Endothelial cell of umbilical vein (primary cell): ENCODE measurements at regions not wholly inside any gene's neighbourhood (a gene's known extent, or its start where the extent isn't known, plus 50 kb on each side); places are given as distances from the start of the nearest gene placed in this dataset.

Experiments
- BruUV-seq: library from RNA; stranded (reverse); fragments of 400-500 nt; replicated peaks from 2 replicates; lab custom pipeline; 2021; lab: Mats Ljungman, UMichigan
- CTCF ChIA-PET: fragments of 300-600, 350-600 bp; sonication (Branson Sonifier 250); formaldehyde crosslinking; loops from one replicate; lab custom pipeline; 2021; ENCODE audit warnings: antibody characterized with exemption, inconsistent platforms; lab: Charles Lee
- POLR2A ChIA-PET: fragments of 300-600, 350-600 bp; sonication (Branson Sonifier 250); formaldehyde crosslinking; loops from one replicate; lab custom pipeline; 2021; ENCODE audit warnings: antibody characterized with exemption, inconsistent platforms; lab: Charles Lee
- DNase-seq: peaks from one replicate; pipeline ENCODE4 v3.0.0-alpha.2; 2011; ENCODE audit warnings: low read depth, low spot score
- FAIRE-seq: peaks from 2 replicates; lab custom pipeline; 2011; peaks lifted over from hg19 to GRCh38; lab: Jason Lieb, UNC
- H2AFZ ChIP-seq: 2 replicates; pipeline ENCODE4 v1.6.0; 2012; ENCODE audit warnings: low read depth, low read length, control low read depth, inconsistent platforms
- H3K27ac ChIP-seq: 2 replicates; pipeline ENCODE4 v1.5.1; 2011; ENCODE audit warnings: low read depth, mild to moderate bottlenecking, control low read depth, low read length, moderate library complexity; ENCODE audit not compliant: insufficient read depth
- H3K27me3 ChIP-seq, 2 experiments: 2 replicates each; pipeline versions ENCODE4 v1.6.0 to v1.6.1; 2011; ENCODE audit warnings: low read length in 2 of 2, mixed read lengths in 1 of 2; ENCODE audit not compliant: control insufficient read depth in 2 of 2, insufficient read depth in 2 of 2
- H3K36me3 ChIP-seq, 2 experiments: 2 replicates in 1 of 2; 3 replicates in 1 of 2; pipeline ENCODE4 v1.5.1; 2011; ENCODE audit warnings: low read length in 2 of 2, mild to moderate bottlenecking in 1 of 2, moderate library complexity in 1 of 2; ENCODE audit not compliant: control insufficient read depth in 2 of 2, insufficient read depth in 2 of 2; ENCODE audit errors: extremely low read depth in 1 of 2
- H3K4me1 ChIP-seq: 3 replicates; pipeline ENCODE4 v1.5.1; 2011; ENCODE audit warnings: mild to moderate bottlenecking, low read length; ENCODE audit not compliant: control insufficient read depth, insufficient read depth; ENCODE audit errors: extremely low read depth
- H3K4me2 ChIP-seq: 2 replicates; pipeline ENCODE4 v1.6.1; 2011; ENCODE audit warnings: low read length, control low read depth, mixed read lengths; ENCODE audit not compliant: insufficient read depth
- H3K4me3 ChIP-seq, 3 experiments: fragments of 200-600 bp in 1 of 3; sonication (generic), shearing (Covaris generic) in 1 of 3; replicated peaks in 1 of 3; 2 replicates each; pipeline ENCODE4 v1.5.1; 2011 to 2016; ENCODE audit warnings: control low read depth in 3 of 3, low read length in 3 of 3, mild to moderate bottlenecking in 2 of 3, inconsistent platforms in 1 of 3, low read depth in 1 of 3, moderate library complexity in 1 of 3; ENCODE audit not compliant: insufficient read depth in 1 of 3
- H3K79me2 ChIP-seq: 2 replicates; pipeline ENCODE4 v1.6.0; 2012; ENCODE audit warnings: low read length, inconsistent platforms; ENCODE audit not compliant: control insufficient read depth, insufficient read depth
- H3K9ac ChIP-seq: replicated peaks from 2 replicates; pipeline ENCODE3; 2011; ENCODE audit warnings: low read length, control low read depth; ENCODE audit not compliant: insufficient read depth; ENCODE audit errors: extremely low read depth
- H3K9me1 ChIP-seq: replicated peaks from 3 replicates; pipeline ENCODE4 v1.6.0; 2011; ENCODE audit warnings: mild to moderate bottlenecking, low read length; ENCODE audit not compliant: control insufficient read depth, insufficient read depth; ENCODE audit errors: extremely low read depth
- H3K9me3 ChIP-seq: replicated peaks from 2 replicates; pipeline ENCODE4 v1.5.1; 2012; ENCODE audit warnings: low read length, inconsistent platforms; ENCODE audit not compliant: control insufficient read depth, insufficient read depth
- H4K20me1 ChIP-seq: replicated peaks from 2 replicates; pipeline ENCODE3; 2011; ENCODE audit warnings: mild to moderate bottlenecking, low read length; ENCODE audit not compliant: control insufficient read depth, insufficient read depth; ENCODE audit errors: extremely low read depth
- CTCF ChIP-seq, 2 donors: IDR thresholded peaks; 1 replicate in 1 of 2; 2 replicates in 1 of 2; pipeline ENCODE4 v1.5.1; 2011; ENCODE audit warnings: low read length in 2 of 2, mild to moderate bottlenecking in 2 of 2, moderate library complexity in 2 of 2, control low read depth in 1 of 2, inconsistent platforms in 1 of 2, low read depth in 1 of 2; ENCODE audit not compliant: insufficient read depth in 1 of 2; ENCODE audit errors: extremely low read depth in 1 of 2
- EZH2 ChIP-seq: IDR thresholded peaks from 2 replicates; pipeline ENCODE4 v1.6.1; 2012; ENCODE audit warnings: borderline replicate concordance, low read depth, mild to moderate bottlenecking, moderate library complexity, low read length, inconsistent platforms; ENCODE audit not compliant: severe bottlenecking
- FOS ChIP-seq: IDR thresholded peaks from 2 replicates; pipeline ENCODE4 v1.6.1; 2011; ENCODE audit warnings: mild to moderate bottlenecking, low read length, moderate library complexity, borderline replicate concordance; ENCODE audit not compliant: insufficient read depth
- GATA2 ChIP-seq: IDR thresholded peaks from 2 replicates; pipeline ENCODE4 v1.7.0; 2011; ENCODE audit warnings: low read depth, mild to moderate bottlenecking, moderate library complexity, mixed read lengths, low read length; ENCODE audit not compliant: insufficient read length, insufficient read depth
- JUN ChIP-seq: IDR thresholded peaks from 2 replicates; pipeline ENCODE4 v1.6.1; 2011; ENCODE audit warnings: borderline replicate concordance, low read depth; ENCODE audit not compliant: insufficient read length, insufficient read depth
- MAX ChIP-seq: IDR thresholded peaks from 2 replicates; pipeline ENCODE4 v1.6.1; 2011; ENCODE audit not compliant: insufficient read depth, insufficient read length
- MYC ChIP-seq: IDR thresholded peaks from one replicate; pipeline ENCODE4 v1.6.1; 2011; ENCODE audit warnings: mild to moderate bottlenecking, low read depth, low read length
- POLR2A ChIP-seq: IDR thresholded peaks from 2 replicates; pipeline ENCODE4 v1.6.1; 2012; ENCODE audit warnings: low read depth, mild to moderate bottlenecking, control low read depth, low read length
- POLR2AphosphoS5 ChIP-seq: IDR thresholded peaks from 2 replicates; pipeline ENCODE4 v1.6.1; 2012; ENCODE audit warnings: low read depth, mild to moderate bottlenecking, control low read depth, low read length, moderate library complexity; ENCODE audit not compliant: insufficient read depth
- dilution Hi-C: fragments of 300-500 bp; cut with MboI; formaldehyde crosslinking; loops from one replicate; pipeline ENCODE4 v1.15.0; 2019; ENCODE audit warnings: low sequenced_read_pairs; ENCODE audit not compliant: extremely low pct_ligation_motif_present
- intact Hi-C: fragments of 100-400 bp; cut with micrococcal nuclease; formaldehyde crosslinking; loops from one replicate; pipeline ENCODE4 v1.10.0; 2022

- no peak for DNase-seq
- H3K4me1 ChIP-seq = peaks cover 16% of the 10 kb centered on the region
- TF ChIP-seq POLR2AphosphoS5 (no peak), FOS (no peak), GATA2 (no peak), EZH2 (no peak), POLR2A (no peak), CTCF (IDR thresholded peaks at IDR 0.05; ENCODE audit: extremely low read depth in 1 of 2, insufficient read depth in 1 of 2, low read depth in 1 of 2, low read length in 2 of 2) (no peak), JUN (no peak), MYC (no peak), MAX (no peak)
- no peak overlapping the region for H3K4me3 ChIP-seq
- H3K36me3 ChIP-seq = no peaks in the 10 kb centered on the region
- no peak overlapping the region for H3K27ac ChIP-seq
- ChIA-PET CTCF (interaction anchor here (1.0 kb wide), 1 partner anchor 42 kb away, joined by 3 read pairs; no protein-coding TSS in a partner anchor), POLR2A (no interaction called here)
- no peak overlapping the region for H2AFZ ChIP-seq
- no peaks in the 10 kb centered on the region for H4K20me1 ChIP-seq
- no peak overlapping the region for H3K4me2 ChIP-seq
- dilution Hi-C loops = no loop called here
- intact Hi-C loops = loop anchor here (5.0 kb wide), 1 partner anchor 105 kb away; no protein-coding TSS in a partner anchor
- H3K9ac ChIP-seq = no peak overlapping the region
- no peaks in the 10 kb centered on the region for H3K79me2 ChIP-seq
- BruUV-seq = no TSS peak
- H3K9me1 ChIP-seq = no peaks in the 10 kb centered on the region
- no peaks in the 10 kb centered on the region for H3K27me3 ChIP-seq
- FAIRE-seq = no peak
- no peaks in the 10 kb centered on the region for H3K9me3 ChIP-seq
Observed at GRCh38 chr12:25817166-25817565, 141.3 kb upstream of the RASSF8 start.
